ENCODE measurements at regions not wholly inside any gene's neighbourhood (a gene's known extent, or its start where the extent isn't known, plus 50 kb on each side); places are given as distances from the start of the nearest gene placed in this dataset.

- Histone ChIP-seq H3K27ac (no peak overlapping the region), H3K9me3 (no peaks in the 10 kb centered on the region), H3K4me1 (no peaks in the 10 kb centered on the region), H3K4me3 (no peak overlapping the region), H3K36me3 (no peaks in the 10 kb centered on the region), H3K27me3 (no peaks in the 10 kb centered on the region)
- intact Hi-C loops (cut with DNase I; ENCODE audit: low total_unique reads): no loop called here
- DNase-seq: no peak
- no peak for TF ChIP-seq POLR2A (IDR thresholded peaks at IDR 0.05)
- no peak for TF ChIP-seq CTCF (IDR thresholded peaks at IDR 0.05)
These were observed 298.6 kb downstream of the TFEC start for GRCh38 chr7:115731796-115732471.

- Histone ChIP-seq H3K27ac (no peak overlapping the region), H3K4me3 (no peak overlapping the region), H3K36me3 (no peaks in the 10 kb centered on the region), H3K9me3 (no peaks in the 10 kb centered on the region), H3K27me3 (no peaks in the 10 kb centered on the region), H3K4me1 (no peaks in the 10 kb centered on the region)
- no peak for DNase-seq
- intact Hi-C loops (cut with DNase I; ENCODE audit: low total_unique reads): no loop called here
- TF ChIP-seq POLR2A (IDR thresholded peaks at IDR 0.05): no peak
- no peak for TF ChIP-seq CTCF (IDR thresholded peaks at IDR 0.05)
These were observed 302.0 kb downstream of the TFEC start for GRCh38 chr7:115728518-115728917.

- Histone ChIP-seq H3K27ac (no peak overlapping the region), H3K9me3 (no peaks in the 10 kb centered on the region), H3K36me3 (no peaks in the 10 kb centered on the region), H3K4me1 (no peaks in the 10 kb centered on the region), H3K27me3 (no peaks in the 10 kb centered on the region), H3K4me3 (no peak overlapping the region)
- intact Hi-C loops (cut with DNase I; ENCODE audit: low total_unique reads): no loop called here
- DNase-seq: no peak
- TF ChIP-seq POLR2A (IDR thresholded peaks at IDR 0.05) (no peak), CTCF (IDR thresholded peaks at IDR 0.05) (no peak)
These were observed 306.0 kb downstream of the TFEC start for GRCh38 chr7:115724400-115725056.

GRCh38 chr7:115722302-115722977, 308.1 kb downstream of the TFEC start:
- Histone ChIP-seq H3K36me3 (no peaks in the 10 kb centered on the region), H3K9me3 (no peaks in the 10 kb centered on the region), H3K27ac (no peak overlapping the region), H3K4me1 (no peaks in the 10 kb centered on the region), H3K4me3 (no peak overlapping the region), H3K27me3 (no peaks in the 10 kb centered on the region)
- no peak for TF ChIP-seq POLR2A (IDR thresholded peaks at IDR 0.05)
- intact Hi-C loops (cut with DNase I; ENCODE audit: low total_unique reads): no loop called here
- DNase-seq: no peak

GRCh38 chr7:115721293-115722217, 309.0 kb downstream of the TFEC start:
- no peak for TF ChIP-seq CTCF (IDR thresholded peaks at IDR 0.05)
- no peak for TF ChIP-seq POLR2A (IDR thresholded peaks at IDR 0.05)
- Histone ChIP-seq H3K27ac (no peak overlapping the region), H3K9me3 (no peaks in the 10 kb centered on the region), H3K4me1 (no peaks in the 10 kb centered on the region), H3K4me3 (no peak overlapping the region), H3K36me3 (no peaks in the 10 kb centered on the region), H3K27me3 (no peaks in the 10 kb centered on the region)
- intact Hi-C loops (cut with DNase I; ENCODE audit: low total_unique reads): no loop called here
- no peak for DNase-seq
